HepG2 (cell line): ENCODE measurements at regions not wholly inside any gene's neighbourhood (a gene's known extent, or its start where the extent isn't known, plus 50 kb on each side); places are given as distances from the start of the nearest gene placed in this dataset.

Source experiments
- ATAC-seq: fragments of 200-7000 bp; cut with Tn5 transposase; 3 replicates; pipeline ENCODE4 v1.9.1; 2020; ENCODE audit warnings: mild to moderate bottlenecking, moderate library complexity
- BruUV-seq: library from RNA; stranded (reverse); fragments of 400-500 nt; replicated peaks from 2 replicates; lab custom pipeline; 2021; lab: Mats Ljungman, UMichigan
- CTCF ChIA-PET: fragments of 300-600 bp; formaldehyde crosslinking; extraction: SDS; loops from one replicate; lab custom pipeline; 2021; ENCODE audit warnings: low total read pairs, inconsistent platforms, low intra/inter-chr PET ratio; lab: Yijun Ruan, JAX
- POLR2A ChIA-PET: fragments of 350-600 bp; sonication (Branson Sonifier 250); formaldehyde crosslinking; loops from one replicate; lab custom pipeline; 2020; ENCODE audit warnings: antibody characterized with exemption, inconsistent platforms; lab: Yijun Ruan, JAX
- DNase-seq: peaks from one replicate; pipeline ENCODE4 v3.0.0-alpha.2; 2015; ENCODE audit warnings: low spot score
- FAIRE-seq: peaks from 3 replicates; lab custom pipeline; 2011; peaks lifted over from hg19 to GRCh38; lab: Jason Lieb, UNC
- H2AFZ ChIP-seq: one replicate; pipeline ENCODE4 v1.6.1; 2011; ENCODE audit warnings: low read length, inconsistent platforms
- H3K27ac ChIP-seq: fragments of 300-600 bp; 3 replicates; pipeline ENCODE4 v1.8.0; 2011; ENCODE audit warnings: mixed run types, mild to moderate bottlenecking, mixed read lengths, low read length, inconsistent platforms; ENCODE audit not compliant: insufficient read depth; ENCODE audit errors: extremely low read length
- H3K27me3 ChIP-seq, 2 experiments: fragments of 200-600 bp in 1 of 2; 2 replicates in 1 of 2; 3 replicates in 1 of 2; pipeline versions ENCODE4 v1.6.0 to v1.8.0; 2011; ENCODE audit warnings: low read length in 2 of 2, mild to moderate bottlenecking in 2 of 2, moderate library complexity in 2 of 2, inconsistent platforms in 1 of 2; ENCODE audit not compliant: insufficient read depth in 2 of 2, control insufficient read depth in 1 of 2
- H3K36me3 ChIP-seq, 2 experiments: fragments of 200-600 bp in 1 of 2; replicated peaks in 1 of 2; 2 replicates in 1 of 2; 3 replicates in 1 of 2; pipeline versions ENCODE4 v1.5.1 to v1.8.0; 2011; ENCODE audit warnings: low read length in 2 of 2, inconsistent platforms in 1 of 2; ENCODE audit not compliant: insufficient read depth in 2 of 2, control insufficient read depth in 1 of 2
- H3K4me1 ChIP-seq: 2 replicates; pipeline ENCODE4 v1.5.1; 2012; ENCODE audit warnings: low read length, inconsistent platforms; ENCODE audit not compliant: insufficient read depth
- H3K4me2 ChIP-seq: 2 replicates; pipeline ENCODE4 v1.6.0; 2011; ENCODE audit warnings: low read depth, low read length, inconsistent platforms
- H3K4me3 ChIP-seq, 3 experiments: fragments of 200-600 bp in 1 of 3; sonication (generic), shearing (Covaris generic) in 1 of 3; replicated peaks in 1 of 3; 2 replicates each; pipeline ENCODE4 v1.5.1; 2011 to 2016; ENCODE audit warnings: low read length in 3 of 3, inconsistent platforms in 2 of 3, low read depth in 2 of 3, mild to moderate bottlenecking in 2 of 3, control low read depth in 1 of 3, mixed read lengths in 1 of 3; ENCODE audit not compliant: insufficient read depth in 1 of 3
- H3K79me2 ChIP-seq: one replicate; pipeline ENCODE4 v1.6.1; 2011; ENCODE audit warnings: low read length, inconsistent platforms; ENCODE audit not compliant: insufficient read depth
- H3K9ac ChIP-seq: 2 replicates; pipeline ENCODE4 v1.6.0; 2011; ENCODE audit warnings: mild to moderate bottlenecking, low read depth, low read length, inconsistent platforms; ENCODE audit not compliant: insufficient read depth
- H3K9me3 ChIP-seq: 2 replicates; pipeline ENCODE4 v1.5.1; 2012; ENCODE audit warnings: mild to moderate bottlenecking, low read length
- H4K20me1 ChIP-seq: 2 replicates; pipeline ENCODE4 v1.6.0; 2011; ENCODE audit warnings: inconsistent platforms, mild to moderate bottlenecking, low read length, moderate library complexity; ENCODE audit not compliant: insufficient read depth
- ARNT2 ChIP-seq: sonication (generic); formaldehyde crosslinking; IDR thresholded peaks from 2 replicates; pipeline ENCODE4 v1.8.0; 2022; ENCODE audit warnings: mild to moderate bottlenecking, low read depth, missing genetic modification reagents, moderate library complexity
- ETS1 ChIP-seq: sonication (generic); formaldehyde crosslinking; IDR thresholded peaks from 2 replicates; pipeline ENCODE4 v1.4.0; 2020; ENCODE audit warnings: missing genetic modification reagents
- HDAC1 ChIP-seq: sonication (generic); formaldehyde crosslinking; IDR thresholded peaks from 2 replicates; pipeline ENCODE4 v1.5.1; 2020; ENCODE audit warnings: mild to moderate bottlenecking, missing genetic modification reagents
- HMGA1 ChIP-seq: sonication (generic); formaldehyde crosslinking; conservative IDR thresholded peaks from 2 replicates; pipeline ENCODE4 v1.4.0; 2020; ENCODE audit warnings: missing genetic modification reagents
- KDM3A ChIP-seq: IDR thresholded peaks from 2 replicates; pipeline ENCODE4 v1.6.1; 2018; ENCODE audit warnings: low read depth, missing compliant biosample characterization
- NAIF1 ChIP-seq: sonication (generic); formaldehyde crosslinking; IDR thresholded peaks from 2 replicates; pipeline ENCODE4 v1.5.0; 2020; ENCODE audit warnings: mild to moderate bottlenecking, missing genetic modification reagents, borderline replicate concordance
- ZBTB46 ChIP-seq: sonication (generic); formaldehyde crosslinking; IDR thresholded peaks from 2 replicates; pipeline ENCODE4 v1.4.0; 2020; ENCODE audit warnings: mild to moderate bottlenecking, missing genetic modification reagents, borderline replicate concordance
- ZNF180 ChIP-seq: sonication (generic); formaldehyde crosslinking; IDR thresholded peaks from 2 replicates; pipeline ENCODE4 v1.4.0; 2020; ENCODE audit warnings: low read depth, missing genetic modification reagents, borderline replicate concordance
- ZNF577 ChIP-seq: sonication (generic); formaldehyde crosslinking; IDR thresholded peaks from 2 replicates; pipeline ENCODE4 v1.4.0; 2020; ENCODE audit warnings: mild to moderate bottlenecking, low read depth, missing genetic modification reagents, borderline replicate concordance
- WGBS: methylation state at CpG from one replicate; pipeline ENCODE4 v1.1.6; 2017; ENCODE audit warnings: low lambda C conversion rate; 5-methylcytosine and 5-hydroxymethylcytosine counted together
- in situ Hi-C: cut with HindIII; loops from 2 replicates; pipeline ENCODE4 v1.10.0; 2017; ENCODE audit warnings: low pct_unique_long_range_greater_than_20kb; ENCODE audit not compliant: extremely low pct_ligation_motif_present
- intact Hi-C: fragments of 100-400 bp; cut with micrococcal nuclease; formaldehyde crosslinking; loops from one replicate; pipeline ENCODE4 v1.10.0; 2022; ENCODE audit not compliant: unreplicated experiment
- TF ChIP-seq, protein P1 (sequence below): sonication (generic); formaldehyde crosslinking; IDR thresholded peaks from 2 replicates; pipeline ENCODE4 v1.4.0; 2020; ENCODE audit warnings: mild to moderate bottlenecking, missing genetic modification reagents, borderline replicate concordance
- TF ChIP-seq, protein P2 (sequence below): sonication (generic); formaldehyde crosslinking; IDR thresholded peaks from 2 replicates; pipeline ENCODE4 v1.4.0; 2020; ENCODE audit warnings: missing genetic modification reagents, borderline replicate concordance

GRCh38 chr2:16034975-16035746 is 94.8 kb downstream of the MYCN start:
- H3K27me3 ChIP-seq: peaks cover 0 to 36% of the 10 kb centered on the region in 2 experiments; a peak in 4 of 5 replicates
- no peak overlapping the region for H3K4me2 ChIP-seq
- in situ Hi-C loops (no loop called here), intact Hi-C loops (loop anchor here (10.0 kb wide), 1 partner anchor 180 kb away; no protein-coding TSS in a partner anchor)
- no peak overlapping the region for H3K9ac ChIP-seq
- POLR2A ChIA-PET: no interaction called here
- H3K9me3 ChIP-seq: no peaks in the 10 kb centered on the region
- H3K4me3 ChIP-seq: no peak overlapping the region
- H3K27ac ChIP-seq: no peak overlapping the region
- CTCF ChIA-PET: no interaction called here
- H4K20me1 ChIP-seq: no peaks in the 10 kb centered on the region
- ATAC-seq (no peak), DNase-seq (no peak), FAIRE-seq (no peak)
- peaks cover 20% of the 10 kb centered on the region for H3K4me1 ChIP-seq
- no peaks in the 10 kb centered on the region for H3K79me2 ChIP-seq
- no TSS peak for BruUV-seq
- H3K36me3 ChIP-seq: no peaks in the 10 kb centered on the region
- no peak overlapping the region for H2AFZ ChIP-seq
- 52% methylated on average over 10 of the region's 10 CpGs for WGBS
- TF ChIP-seq ARNT2 (CRISPR knock-in tag) (no peak), ZNF577 (CRISPR knock-in tag) (no peak), ZBTB46 (no peak), HMGA1 (no peak), ETS1 (CRISPR knock-in tag) (no peak), KDM3A (CRISPR knock-in tag) (no peak), HDAC1 (no peak), NAIF1 (CRISPR knock-in tag) (no peak), ZNF180 (CRISPR knock-in tag) (no peak)
- TF ChIP-seq, protein P1, sequence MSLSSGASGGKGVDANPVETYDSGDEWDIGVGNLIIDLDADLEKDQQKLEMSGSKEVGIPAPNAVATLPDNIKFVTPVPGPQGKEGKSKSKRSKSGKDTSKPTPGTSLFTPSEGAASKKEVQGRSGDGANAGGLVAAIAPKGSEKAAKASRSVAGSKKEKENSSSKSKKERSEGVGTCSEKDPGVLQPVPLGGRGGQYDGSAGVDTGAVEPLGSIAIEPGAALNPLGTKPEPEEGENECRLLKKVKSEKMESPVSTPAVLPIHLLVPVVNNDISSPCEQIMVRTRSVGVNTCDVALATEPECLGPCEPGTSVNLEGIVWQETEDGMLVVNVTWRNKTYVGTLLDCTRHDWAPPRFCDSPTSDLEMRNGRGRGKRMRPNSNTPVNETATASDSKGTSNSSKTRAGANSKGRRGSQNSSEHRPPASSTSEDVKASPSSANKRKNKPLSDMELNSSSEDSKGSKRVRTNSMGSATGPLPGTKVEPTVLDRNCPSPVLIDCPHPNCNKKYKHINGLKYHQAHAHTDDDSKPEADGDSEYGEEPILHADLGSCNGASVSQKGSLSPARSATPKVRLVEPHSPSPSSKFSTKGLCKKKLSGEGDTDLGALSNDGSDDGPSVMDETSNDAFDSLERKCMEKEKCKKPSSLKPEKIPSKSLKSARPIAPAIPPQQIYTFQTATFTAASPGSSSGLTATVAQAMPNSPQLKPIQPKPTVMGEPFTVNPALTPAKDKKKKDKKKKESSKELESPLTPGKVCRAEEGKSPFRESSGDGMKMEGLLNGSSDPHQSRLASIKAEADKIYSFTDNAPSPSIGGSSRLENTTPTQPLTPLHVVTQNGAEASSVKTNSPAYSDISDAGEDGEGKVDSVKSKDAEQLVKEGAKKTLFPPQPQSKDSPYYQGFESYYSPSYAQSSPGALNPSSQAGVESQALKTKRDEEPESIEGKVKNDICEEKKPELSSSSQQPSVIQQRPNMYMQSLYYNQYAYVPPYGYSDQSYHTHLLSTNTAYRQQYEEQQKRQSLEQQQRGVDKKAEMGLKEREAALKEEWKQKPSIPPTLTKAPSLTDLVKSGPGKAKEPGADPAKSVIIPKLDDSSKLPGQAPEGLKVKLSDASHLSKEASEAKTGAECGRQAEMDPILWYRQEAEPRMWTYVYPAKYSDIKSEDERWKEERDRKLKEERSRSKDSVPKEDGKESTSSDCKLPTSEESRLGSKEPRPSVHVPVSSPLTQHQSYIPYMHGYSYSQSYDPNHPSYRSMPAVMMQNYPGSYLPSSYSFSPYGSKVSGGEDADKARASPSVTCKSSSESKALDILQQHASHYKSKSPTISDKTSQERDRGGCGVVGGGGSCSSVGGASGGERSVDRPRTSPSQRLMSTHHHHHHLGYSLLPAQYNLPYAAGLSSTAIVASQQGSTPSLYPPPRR (CRISPR knock-in tag): no peak
- TF ChIP-seq, protein P2, sequence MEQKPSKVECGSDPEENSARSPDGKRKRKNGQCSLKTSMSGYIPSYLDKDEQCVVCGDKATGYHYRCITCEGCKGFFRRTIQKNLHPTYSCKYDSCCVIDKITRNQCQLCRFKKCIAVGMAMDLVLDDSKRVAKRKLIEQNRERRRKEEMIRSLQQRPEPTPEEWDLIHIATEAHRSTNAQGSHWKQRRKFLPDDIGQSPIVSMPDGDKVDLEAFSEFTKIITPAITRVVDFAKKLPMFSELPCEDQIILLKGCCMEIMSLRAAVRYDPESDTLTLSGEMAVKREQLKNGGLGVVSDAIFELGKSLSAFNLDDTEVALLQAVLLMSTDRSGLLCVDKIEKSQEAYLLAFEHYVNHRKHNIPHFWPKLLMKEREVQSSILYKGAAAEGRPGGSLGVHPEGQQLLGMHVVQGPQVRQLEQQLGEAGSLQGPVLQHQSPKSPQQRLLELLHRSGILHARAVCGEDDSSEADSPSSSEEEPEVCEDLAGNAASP (CRISPR knock-in tag): no peak
